ENCODE measurements at regions not wholly inside any gene's neighbourhood (a gene's known extent, or its start where the extent isn't known, plus 50 kb on each side); places are given as distances from the start of the nearest gene placed in this dataset.

GRCh38 chr3:22795917-22796316 lies 407.2 kb upstream of the UBE2E2 start:
- TF ChIP-seq GLIS3 (CRISPR knock-in tag; IDR thresholded peaks at IDR 0.05) (no peak), POU6F1 (CRISPR knock-in tag; IDR thresholded peaks at IDR 0.05; ENCODE audit: borderline replicate concordance, low read depth) (no peak), PATZ1 (CRISPR knock-in tag; IDR thresholded peaks at IDR 0.05; ENCODE audit: borderline replicate concordance) (no peak), ZFP30 (CRISPR knock-in tag; IDR thresholded peaks at IDR 0.05) (no peak), TSHZ2 (CRISPR knock-in tag; IDR thresholded peaks at IDR 0.05) (no peak), TOX (CRISPR knock-in tag; IDR thresholded peaks at IDR 0.05; ENCODE audit: borderline replicate concordance) (no peak), ZNF565 (CRISPR knock-in tag; conservative IDR thresholded peaks at IDR 0.05; ENCODE audit: low read depth) (no peak), CSRNP3 (CRISPR knock-in tag; IDR thresholded peaks at IDR 0.05) (no peak), ESRRG (CRISPR knock-in tag; IDR thresholded peaks at IDR 0.05) (no peak), ZNF70 (CRISPR knock-in tag; IDR thresholded peaks at IDR 0.05) (no peak), RARB (CRISPR knock-in tag; IDR thresholded peaks at IDR 0.05) (no peak), CREB5 (CRISPR knock-in tag; IDR thresholded peaks at IDR 0.05; ENCODE audit: low read depth) (no peak), ARNTL (CRISPR knock-in tag; IDR thresholded peaks at IDR 0.05; ENCODE audit: borderline replicate concordance, low read depth) (no peak), ISL1 (CRISPR knock-in tag; IDR thresholded peaks at IDR 0.05) (no peak), ZC3H10 (CRISPR knock-in tag; IDR thresholded peaks at IDR 0.05) (no peak), OSR1 (CRISPR knock-in tag; IDR thresholded peaks at IDR 0.05) (no peak), ZFP3 (CRISPR knock-in tag; IDR thresholded peaks at IDR 0.05) (no peak)
- no peak for ATAC-seq

GRCh38 chr3:22798461-22798860 lies 404.7 kb upstream of the UBE2E2 start:
- TF ChIP-seq PPARA (CRISPR knock-in tag; IDR thresholded peaks at IDR 0.05; ENCODE audit: borderline replicate concordance) (no peak), ZNF565 (CRISPR knock-in tag; conservative IDR thresholded peaks at IDR 0.05; ENCODE audit: low read depth) (no peak), ZNF8 (CRISPR knock-in tag; IDR thresholded peaks at IDR 0.05) (no peak), OSR1 (CRISPR knock-in tag; IDR thresholded peaks at IDR 0.05) (no peak), BACH2 (CRISPR knock-in tag; IDR thresholded peaks at IDR 0.05; ENCODE audit: borderline replicate concordance) (no peak), ZFP3 (CRISPR knock-in tag; IDR thresholded peaks at IDR 0.05) (no peak), PATZ1 (CRISPR knock-in tag; IDR thresholded peaks at IDR 0.05; ENCODE audit: borderline replicate concordance) (no peak), POU6F1 (CRISPR knock-in tag; IDR thresholded peaks at IDR 0.05; ENCODE audit: borderline replicate concordance, low read depth) (no peak), ZC3H10 (CRISPR knock-in tag; IDR thresholded peaks at IDR 0.05) (no peak), RARB (CRISPR knock-in tag; IDR thresholded peaks at IDR 0.05) (no peak), TSHZ2 (CRISPR knock-in tag; IDR thresholded peaks at IDR 0.05) (no peak), GLIS3 (CRISPR knock-in tag; IDR thresholded peaks at IDR 0.05) (no peak), CSRNP3 (CRISPR knock-in tag; IDR thresholded peaks at IDR 0.05) (no peak), ESRRG (CRISPR knock-in tag; IDR thresholded peaks at IDR 0.05) (no peak), ZNF70 (CRISPR knock-in tag; IDR thresholded peaks at IDR 0.05) (no peak)
- no peak for ATAC-seq

Measured in SK-N-SH treated with all-trans-retinoic acid at 6 μM for 48 hours (cell line).